A204.1 (cell line): ENCODE measurements at regions not wholly inside any gene's neighbourhood (a gene's known extent, or its start where the extent isn't known, plus 50 kb on each side); places are given as distances from the start of the nearest gene placed in this dataset.
"Not testable (repeated sequence)": the region's sequence is repeated elsewhere in the genome, so short reads cannot be mapped to it uniquely, and the experiment has no call there.

ENCODE experiments used
- FAIRE-seq: peaks from 2 replicates; lab custom pipeline; 2012; peaks lifted over from hg19 to GRCh38; lab: Jason Lieb, UNC

- FAIRE-seq: not testable (repeated sequence)
These were observed 141.6 kb downstream of the FZD1 start for GRCh38 chr7:91405873-91406272.

GRCh38 chr7:91407942-91408341, 143.7 kb downstream of the FZD1 start:
- no peak for FAIRE-seq

DNA sequence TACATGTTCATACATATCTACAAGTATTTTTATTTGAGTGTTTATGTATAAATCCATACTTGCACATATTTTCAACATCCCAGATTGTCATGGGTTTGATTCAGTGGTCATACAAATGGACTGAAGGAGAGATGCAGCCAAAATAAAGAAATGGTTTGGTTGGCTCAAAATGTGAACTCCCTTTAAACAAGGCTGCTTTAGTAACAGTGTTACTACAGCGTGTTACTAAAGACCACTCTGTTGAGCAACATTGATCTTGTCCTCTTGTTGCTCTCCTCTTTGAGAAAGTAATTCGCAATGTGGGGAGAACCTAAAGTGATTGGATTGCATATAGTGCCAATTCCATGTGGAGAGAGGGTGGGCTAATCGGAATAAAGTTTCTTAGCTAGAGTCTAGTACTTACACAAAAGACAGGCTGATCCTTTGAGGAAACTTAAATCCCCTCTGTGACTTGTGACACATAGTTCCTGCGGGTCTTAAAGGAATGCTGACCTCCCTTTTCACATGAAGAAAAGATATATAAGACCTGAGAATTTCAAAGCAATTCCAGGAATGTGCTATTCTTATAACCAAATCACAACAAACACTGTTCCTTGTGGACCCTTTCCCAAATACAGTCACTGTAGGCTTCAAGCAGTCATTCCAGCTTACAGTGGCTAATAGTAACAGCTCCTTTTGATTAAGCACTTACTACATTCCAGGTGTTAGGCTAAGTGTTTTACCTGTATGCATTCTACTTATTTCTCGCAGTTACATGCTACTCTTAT, 144.3 kb downstream of the FZD1 start:
- FAIRE-seq: no peak

DNA sequence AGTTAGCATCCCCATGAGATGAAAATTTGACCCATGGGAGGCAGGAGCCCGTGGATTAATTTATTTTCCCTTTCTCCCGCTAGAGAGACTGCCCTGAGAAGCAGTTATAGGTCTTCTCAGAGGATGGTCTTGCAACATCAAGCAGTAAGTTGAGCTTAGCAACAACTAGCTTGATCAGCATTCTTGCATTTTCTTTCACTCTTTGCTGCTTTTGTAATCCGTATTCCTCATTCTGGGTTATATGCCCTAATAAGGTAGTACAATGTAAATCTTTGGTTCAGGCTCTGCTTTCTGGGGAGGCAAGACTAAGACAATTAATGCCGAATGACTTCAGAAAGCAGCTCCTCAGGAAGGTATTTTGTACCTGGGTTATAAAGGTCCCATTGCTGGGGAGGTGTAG, 146.8 kb downstream of the FZD1 start:
- no peak for FAIRE-seq

GRCh38 chr7:91412298-91412697, 148.1 kb downstream of the FZD1 start:
- no peak for FAIRE-seq

- FAIRE-seq: no peak
These were observed 150.5 kb downstream of the FZD1 start for GRCh38 chr7:91414734-91415133.

DNA sequence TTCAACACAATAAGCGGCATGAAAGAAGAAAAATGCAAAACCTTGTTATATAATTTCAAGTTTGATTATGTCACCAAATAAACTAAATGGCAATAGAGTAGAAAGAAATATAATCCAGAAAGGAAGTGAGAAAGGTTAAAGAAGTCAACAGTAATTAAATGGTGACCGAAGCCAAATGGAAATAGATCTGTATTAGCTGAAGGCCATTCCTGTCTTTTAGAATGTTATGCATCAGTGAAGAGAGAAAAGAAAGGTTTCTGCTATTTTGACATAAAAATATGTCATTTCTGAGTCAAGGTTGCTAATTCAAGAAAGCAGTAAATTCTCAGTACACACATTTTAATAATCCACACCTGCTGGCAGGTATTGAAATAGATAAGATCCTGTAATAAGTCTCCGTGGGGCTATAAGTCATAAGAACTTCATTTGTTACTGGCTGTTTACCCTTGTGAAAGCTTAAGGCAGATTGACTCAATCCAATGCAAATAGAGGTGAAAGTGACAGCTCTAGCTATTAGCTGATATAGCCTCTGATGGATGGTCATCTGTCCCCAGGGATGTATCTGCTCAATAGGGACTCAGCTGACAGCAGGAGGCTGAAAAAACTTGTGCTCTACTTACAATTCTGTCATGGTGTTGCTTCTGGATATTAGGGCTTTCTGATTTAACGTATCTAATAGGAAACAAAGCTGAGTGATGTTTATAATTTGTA, 152.1 kb downstream of the FZD1 start:
- FAIRE-seq: no peak

DNA sequence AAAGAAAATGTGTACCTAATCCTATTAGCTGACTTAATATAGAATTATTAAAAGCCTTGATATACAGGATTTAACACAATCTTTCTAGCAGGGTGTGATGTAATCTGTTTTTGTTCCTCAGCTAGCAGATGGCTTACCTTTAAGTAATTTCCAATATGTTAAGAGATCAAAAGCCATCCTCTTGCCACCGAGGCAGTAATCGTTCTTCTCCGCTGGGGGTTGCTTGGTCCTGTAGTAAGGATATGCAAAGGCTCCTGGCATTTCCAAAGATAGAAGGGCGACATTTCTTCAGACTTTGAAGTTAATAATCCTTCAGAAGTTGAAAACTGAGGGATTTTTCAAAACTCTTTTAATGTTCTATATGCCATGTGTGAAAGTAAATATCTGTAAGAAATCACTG, 156.4 kb downstream of the FZD1 start:
- no peak for FAIRE-seq

GRCh38 chr7:91421018-91421417, 156.8 kb downstream of the FZD1 start:
- FAIRE-seq: no peak

DNA sequence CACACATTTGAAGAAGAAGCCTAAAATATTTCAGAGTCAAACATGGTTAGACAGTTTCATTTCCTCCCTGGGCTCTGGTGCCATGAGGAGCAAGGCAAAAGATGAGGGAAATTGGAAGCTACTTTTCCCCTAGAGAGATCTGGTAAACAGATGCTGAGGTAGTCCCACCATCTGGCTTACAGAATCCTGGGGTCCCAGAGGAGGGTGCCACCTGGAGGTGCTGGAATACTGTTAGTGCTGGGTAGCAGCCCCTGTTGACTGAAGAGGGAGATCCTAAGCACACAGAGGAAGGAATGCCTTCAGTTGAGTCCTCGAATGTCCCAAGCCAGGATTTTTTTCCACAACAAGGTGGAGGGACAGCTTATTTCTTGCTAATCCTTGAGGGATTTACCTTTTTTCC, 160.1 kb downstream of the FZD1 start:
- FAIRE-seq: no peak

GRCh38 chr7:91425149-91425548, 160.9 kb downstream of the FZD1 start:
- no peak for FAIRE-seq

- FAIRE-seq: no peak
These were observed 162.8 kb downstream of the FZD1 start for GRCh38 chr7:91427051-91427450.

GRCh38 chr7:91431601-91432000, 167.4 kb downstream of the FZD1 start:
- FAIRE-seq: no peak

DNA sequence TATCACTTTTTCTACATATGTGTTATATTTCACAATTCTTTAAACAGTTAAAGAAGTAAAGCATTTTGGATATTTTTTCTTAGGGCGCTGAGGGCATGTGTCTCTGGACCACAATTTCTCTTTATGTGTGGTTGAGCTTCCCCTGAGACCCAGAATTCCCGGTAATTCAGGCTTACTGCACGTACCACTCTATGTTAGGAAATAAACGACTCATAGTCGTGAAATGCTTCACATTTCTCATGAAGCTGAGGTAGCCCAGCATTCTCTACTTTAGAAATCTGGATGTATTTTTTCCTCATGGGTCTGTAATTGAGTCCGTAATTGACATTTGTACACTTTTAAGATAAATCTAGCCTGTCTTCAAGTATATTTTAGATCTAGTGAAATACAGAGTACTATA, 170.6 kb downstream of the FZD1 start:
- FAIRE-seq: no peak

DNA sequence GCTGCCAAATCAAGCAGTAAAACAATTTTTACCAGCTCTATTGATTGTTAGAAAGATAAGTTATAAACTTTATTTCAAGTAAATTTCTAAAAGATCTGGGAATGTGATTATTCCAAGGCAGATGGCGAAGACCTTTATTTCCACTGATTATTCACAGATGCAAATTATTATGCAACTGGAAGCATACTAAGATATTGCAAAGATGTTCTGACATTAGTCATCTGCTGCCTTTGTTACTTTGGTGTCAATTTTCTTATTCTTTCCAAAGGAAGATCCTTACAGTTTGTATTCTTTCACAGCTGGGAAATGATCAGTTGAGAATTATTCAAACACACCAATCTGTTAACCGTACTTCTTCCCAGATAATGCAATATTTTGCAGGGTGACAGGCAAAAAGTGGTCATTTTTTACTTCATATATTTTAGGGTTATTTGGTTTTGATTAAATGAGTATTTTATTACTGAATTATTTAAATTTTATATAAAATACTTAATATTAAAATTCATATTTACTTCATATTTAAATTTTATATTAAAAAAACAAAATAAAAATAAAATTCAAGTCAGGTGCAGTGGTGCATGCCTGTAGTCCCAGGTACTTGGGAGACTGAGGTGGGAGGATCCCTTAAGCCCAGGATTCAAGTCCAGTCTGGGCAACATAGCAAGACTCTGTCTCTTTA, 171.3 kb downstream of the FZD1 start:
- FAIRE-seq: peak; percentile 35

DNA sequence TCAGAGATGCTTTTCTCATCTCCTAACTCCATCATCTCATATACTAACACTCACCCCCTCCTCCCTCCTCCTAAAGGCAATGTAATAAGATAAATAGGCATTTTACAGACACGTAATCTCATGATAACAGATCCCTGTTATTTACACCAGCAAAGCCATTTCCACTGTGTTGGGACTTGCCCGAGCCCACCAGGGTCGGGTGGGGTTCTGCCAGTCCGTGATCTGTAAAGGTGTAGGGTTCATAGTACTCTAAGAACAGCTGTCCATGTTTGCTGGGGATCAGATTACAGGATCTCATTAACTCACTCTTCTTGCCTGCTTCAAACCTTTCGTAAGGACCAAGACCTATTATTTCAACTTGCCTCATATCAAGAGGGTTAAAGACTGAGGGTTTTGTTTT, 172.4 kb downstream of the FZD1 start:
- no peak for FAIRE-seq

GRCh38 chr7:91440198-91440597, 176.0 kb downstream of the FZD1 start:
- FAIRE-seq: not testable (repeated sequence)

DNA sequence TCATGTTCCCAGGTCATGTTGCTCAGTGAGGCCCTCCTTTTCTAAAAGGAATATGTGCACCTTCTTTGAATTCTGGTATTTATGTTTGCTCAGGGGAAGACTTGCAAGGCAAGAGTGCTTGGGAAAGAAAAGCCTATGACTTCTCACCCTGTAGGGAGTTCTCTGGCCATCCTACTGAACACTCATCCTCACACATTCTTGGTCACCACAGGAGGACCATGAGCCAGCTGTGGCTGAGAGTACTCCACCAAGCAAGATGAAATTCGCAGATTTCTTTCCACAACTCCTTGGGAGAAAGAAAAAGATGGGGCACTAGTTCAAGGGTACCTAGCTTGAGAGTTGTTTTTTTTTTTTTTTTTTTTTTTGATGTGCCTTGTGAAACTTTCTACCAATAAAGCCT, 179.6 kb downstream of the FZD1 start:
- no peak for FAIRE-seq

DNA sequence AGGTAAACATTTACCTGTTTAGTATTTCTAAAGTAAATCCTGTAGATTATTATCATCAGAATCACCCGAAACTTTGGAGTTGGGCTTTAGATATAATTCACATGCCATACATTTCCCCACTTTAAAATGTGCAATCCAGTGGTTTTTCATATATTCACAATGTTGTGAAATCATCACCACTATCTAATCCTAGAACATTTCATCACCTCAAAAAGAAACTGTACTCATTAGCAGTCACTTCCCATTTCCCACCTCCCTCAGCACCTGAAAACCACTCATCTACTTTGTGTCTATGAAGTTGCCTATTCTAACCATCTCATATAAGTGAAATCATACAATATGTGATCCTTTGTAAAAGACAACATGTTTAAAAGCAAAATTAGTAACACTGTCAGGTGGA, 182.6 kb downstream of the FZD1 start:
- no peak for FAIRE-seq

DNA sequence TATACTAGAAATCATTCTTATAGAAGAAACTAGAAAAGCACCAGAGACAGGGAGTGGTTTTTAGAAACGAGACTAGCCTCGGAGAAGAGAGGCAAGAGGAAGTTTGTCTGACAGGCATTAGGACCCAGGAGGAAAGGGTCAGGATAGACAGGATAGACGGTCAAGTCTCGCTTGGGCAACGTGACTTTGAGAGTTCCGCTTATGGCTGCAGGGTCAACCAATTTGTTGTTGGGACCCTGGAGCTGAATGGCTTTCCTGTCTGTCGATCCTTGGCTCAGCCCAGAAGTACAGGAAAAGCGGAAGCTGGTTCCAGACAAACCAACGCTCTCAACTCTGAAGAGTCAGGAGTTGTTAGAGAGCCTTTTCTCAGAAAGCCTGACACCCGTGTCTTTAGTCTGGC, 191.2 kb downstream of the FZD1 start:
- no peak for FAIRE-seq

DNA sequence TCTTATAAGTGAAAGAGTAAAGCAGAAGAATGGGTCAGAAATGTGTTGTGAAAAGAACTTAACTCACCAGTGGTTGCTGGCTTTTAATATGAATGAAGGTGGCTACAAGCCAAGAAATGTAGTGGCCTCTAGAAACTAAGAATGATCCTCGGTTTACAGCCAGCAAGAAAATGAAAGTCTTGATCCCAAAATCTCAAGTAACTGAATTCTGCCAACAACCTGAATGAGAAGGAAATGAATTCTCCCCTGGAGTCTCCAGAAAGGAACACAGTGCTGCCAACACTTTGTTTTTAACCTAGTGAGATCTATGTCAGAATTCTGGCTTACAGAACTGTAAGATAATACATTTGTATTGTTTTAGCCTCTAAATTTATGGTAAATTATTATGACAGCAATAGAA, 193.0 kb downstream of the FZD1 start:
- no peak for FAIRE-seq

- FAIRE-seq: no peak
These were observed 195.3 kb downstream of the FZD1 start for GRCh38 chr7:91459539-91459938.

- no peak for FAIRE-seq
These were observed 198.1 kb downstream of the FZD1 start for GRCh38 chr7:91462316-91462715.
